Esophagus muscularis mucosa (tissue), 4 donors: ENCODE measurements at regions not wholly inside any gene's neighbourhood (a gene's known extent, or its start where the extent isn't known, plus 50 kb on each side); places are given as distances from the start of the nearest gene placed in this dataset.

ENCODE experiments used
- DNase-seq: peaks from one replicate; pipeline ENCODE4 v3.0.0-alpha.2; 2017; ENCODE audit errors: extremely low spot score
- H3K27ac ChIP-seq, 4 donors: fragments of 200-600 bp; sonication (generic); replicated peaks in 1 of 4; 1 replicate in 3 of 4; 2 replicates in 1 of 4; pipeline ENCODE4 v1.5.1; 2016 to 2019; ENCODE audit warnings: mild to moderate bottlenecking in 1 of 4
- H3K27me3 ChIP-seq, 4 donors: fragments of 200-600 bp; sonication (generic); one replicate each; pipeline versions ENCODE4 v1.5.1 to v1.6.0; 2016 to 2019
- H3K36me3 ChIP-seq, 4 donors: fragments of 200-600 bp; sonication (generic); one replicate each; pipeline ENCODE4 v1.5.1; 2016 to 2019
- H3K4me1 ChIP-seq, 4 donors: fragments of 200-600 bp; sonication (generic); one replicate each; pipeline ENCODE4 v1.5.1; 2016 to 2019
- H3K4me3 ChIP-seq, 4 donors: fragments of 200-600 bp; sonication (generic); 1 replicate in 2 of 4; 2 replicates in 2 of 4; pipeline ENCODE4 v1.5.1; 2016 to 2019; ENCODE audit warnings: mild to moderate bottlenecking in 4 of 4, moderate library complexity in 1 of 4
- H3K9me3 ChIP-seq, 4 donors: fragments of 200-600 bp; sonication (generic); 1 replicate in 3 of 4; 2 replicates in 1 of 4; pipeline ENCODE4 v1.5.1; 2016 to 2019
- EP300 ChIP-seq: sonication (generic); formaldehyde crosslinking; IDR thresholded peaks from one replicate; pipeline ENCODE4 v1.6.1; 2017; ENCODE audit warnings: antibody characterized with exemption
- POLR2A ChIP-seq: fragments of 450-650 bp; IDR thresholded peaks from one replicate; pipeline ENCODE4 v1.6.1; 2017; ENCODE audit warnings: antibody characterized with exemption, moderate library complexity, mild to moderate bottlenecking, low read depth
- POLR2AphosphoS5 ChIP-seq, 2 donors: sonication (generic); formaldehyde crosslinking; IDR thresholded peaks; one replicate each; pipeline ENCODE4 v1.6.1; 2017; ENCODE audit warnings: antibody characterized with exemption in 2 of 2
- WGBS: methylation state at CpG from one replicate; pipeline ENCODE4 v1.1.5; 2018; 5-methylcytosine and 5-hydroxymethylcytosine counted together
- intact Hi-C: fragments of 100-400 bp; cut with DNase I; formaldehyde crosslinking; loops from one replicate; pipeline ENCODE4 v1.15.1; 2023
- TF ChIP-seq, protein P1 (sequence below), 3 experiments: fragments of 200-600 bp in 2 of 3; fragments of 450-650 bp in 1 of 3; sonication (generic) in 2 of 3; IDR thresholded peaks; one replicate each; pipeline ENCODE4 v1.5.1; 2017 to 2019; ENCODE audit warnings: antibody characterized with exemption in 3 of 3, mild to moderate bottlenecking in 2 of 3, moderate library complexity in 1 of 3

DNA sequence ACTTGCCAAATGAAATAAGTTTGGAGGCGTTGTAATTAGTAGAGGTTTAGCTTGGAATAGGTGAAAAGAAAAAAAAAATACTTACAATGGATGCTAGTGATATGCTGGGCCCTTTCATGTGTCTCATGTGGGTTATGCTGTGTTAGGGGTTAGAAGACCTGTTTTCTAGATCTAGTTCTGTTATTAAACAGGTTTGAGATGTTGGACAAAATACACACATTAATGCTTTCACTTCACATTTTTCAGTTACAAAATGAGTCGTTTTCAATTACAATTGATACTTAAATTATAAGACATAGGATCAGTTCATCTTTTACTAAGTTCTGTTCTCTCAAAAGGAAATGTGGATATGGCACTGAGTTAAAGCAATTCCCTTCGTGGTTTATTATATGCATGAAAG lies 509.8 kb downstream of the EPM2A start:
- H3K9me3 ChIP-seq: no peaks in the 10 kb centered on the region
- intact Hi-C loops: no loop called here
- H3K27ac ChIP-seq: no peak overlapping the region
- H3K27me3 ChIP-seq: no peaks in the 10 kb centered on the region
- no peak for DNase-seq
- no peak overlapping the region for H3K4me3 ChIP-seq
- H3K36me3 ChIP-seq: no peaks in the 10 kb centered on the region
- no peaks in the 10 kb centered on the region for H3K4me1 ChIP-seq
- WGBS: 62% methylated on average over 3 of the region's 3 CpGs
- TF ChIP-seq POLR2AphosphoS5 (IDR thresholded peaks at IDR 0.05): no peak
- TF ChIP-seq, protein P1, sequence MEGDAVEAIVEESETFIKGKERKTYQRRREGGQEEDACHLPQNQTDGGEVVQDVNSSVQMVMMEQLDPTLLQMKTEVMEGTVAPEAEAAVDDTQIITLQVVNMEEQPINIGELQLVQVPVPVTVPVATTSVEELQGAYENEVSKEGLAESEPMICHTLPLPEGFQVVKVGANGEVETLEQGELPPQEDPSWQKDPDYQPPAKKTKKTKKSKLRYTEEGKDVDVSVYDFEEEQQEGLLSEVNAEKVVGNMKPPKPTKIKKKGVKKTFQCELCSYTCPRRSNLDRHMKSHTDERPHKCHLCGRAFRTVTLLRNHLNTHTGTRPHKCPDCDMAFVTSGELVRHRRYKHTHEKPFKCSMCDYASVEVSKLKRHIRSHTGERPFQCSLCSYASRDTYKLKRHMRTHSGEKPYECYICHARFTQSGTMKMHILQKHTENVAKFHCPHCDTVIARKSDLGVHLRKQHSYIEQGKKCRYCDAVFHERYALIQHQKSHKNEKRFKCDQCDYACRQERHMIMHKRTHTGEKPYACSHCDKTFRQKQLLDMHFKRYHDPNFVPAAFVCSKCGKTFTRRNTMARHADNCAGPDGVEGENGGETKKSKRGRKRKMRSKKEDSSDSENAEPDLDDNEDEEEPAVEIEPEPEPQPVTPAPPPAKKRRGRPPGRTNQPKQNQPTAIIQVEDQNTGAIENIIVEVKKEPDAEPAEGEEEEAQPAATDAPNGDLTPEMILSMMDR (IDR thresholded peaks at IDR 0.05): no peak
- TF ChIP-seq EP300: no peak
- no peak for TF ChIP-seq POLR2A

DNA sequence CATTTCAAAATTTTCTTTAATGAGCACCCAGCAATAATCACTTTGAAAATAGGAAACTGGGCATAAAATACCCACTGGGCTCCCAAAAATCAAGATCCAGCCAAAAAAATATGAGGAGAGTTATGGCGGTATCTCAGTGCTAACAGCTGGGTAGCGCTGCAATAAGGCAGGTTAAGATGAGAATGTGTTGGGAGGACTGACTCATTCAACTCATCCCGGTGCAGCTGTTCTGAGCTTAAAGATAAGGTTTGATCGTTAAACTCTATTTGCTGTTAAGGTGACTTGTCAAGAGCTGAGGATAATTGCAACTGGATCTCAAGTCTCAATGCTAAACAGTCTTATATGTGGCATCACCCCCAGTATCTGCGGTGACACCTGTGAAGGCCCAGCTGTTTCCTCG lies 507.7 kb downstream of the EPM2A start:
- no peak for DNase-seq
- 83% methylated on average over 6 of the region's 6 CpGs for WGBS
- no peaks in the 10 kb centered on the region for H3K9me3 ChIP-seq
- TF ChIP-seq EP300: no peak
- TF ChIP-seq POLR2AphosphoS5 (IDR thresholded peaks at IDR 0.05): no peak
- no peak for TF ChIP-seq POLR2A
- TF ChIP-seq, protein P1 (IDR thresholded peaks at IDR 0.05): no peak
- intact Hi-C loops: no loop called here
- H3K4me1 ChIP-seq: no peaks in the 10 kb centered on the region
- no peak overlapping the region for H3K4me3 ChIP-seq
- no peaks in the 10 kb centered on the region for H3K36me3 ChIP-seq
- no peak overlapping the region for H3K27ac ChIP-seq
- H3K27me3 ChIP-seq: no peaks in the 10 kb centered on the region

DNA sequence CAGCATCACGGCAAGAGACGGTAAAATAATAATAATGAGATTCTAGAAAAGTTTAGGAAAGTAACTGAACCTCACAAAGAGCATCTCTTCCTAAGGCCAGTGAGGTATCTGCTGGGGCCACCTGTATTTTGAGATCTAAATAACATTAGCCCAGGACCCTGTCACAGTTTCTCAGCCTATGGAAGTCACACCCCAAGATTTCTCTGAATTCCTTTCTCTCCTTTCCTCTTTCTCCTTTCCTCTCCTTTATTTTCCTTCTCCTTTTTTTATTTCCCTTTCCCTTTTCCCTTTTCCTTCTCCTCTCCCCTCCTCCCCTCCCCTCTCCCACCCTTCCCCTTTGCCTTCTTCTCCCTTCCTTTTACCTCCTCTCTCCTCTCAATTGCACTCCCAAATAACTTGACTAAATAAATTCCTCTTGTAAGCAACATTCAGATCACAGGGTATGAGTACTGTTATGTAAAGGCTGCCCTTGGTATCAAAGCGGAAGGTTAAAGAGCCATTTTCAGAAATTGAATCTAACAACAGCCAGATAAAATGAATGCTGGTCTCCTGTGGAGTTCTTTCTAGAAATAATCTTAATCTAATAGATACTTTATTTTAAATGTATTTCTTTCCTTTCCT lies 506.2 kb downstream of the EPM2A start:
- Histone ChIP-seq H3K4me3 (no peak overlapping the region), H3K27ac (no peak overlapping the region), H3K27me3 (no peaks in the 10 kb centered on the region), H3K36me3 (no peaks in the 10 kb centered on the region), H3K9me3 (no peaks in the 10 kb centered on the region), H3K4me1 (no peaks in the 10 kb centered on the region)
- intact Hi-C loops: no loop called here
- DNase-seq: no peak
- TF ChIP-seq POLR2A: no peak
- TF ChIP-seq, protein P1 (IDR thresholded peaks at IDR 0.05): no peak
- TF ChIP-seq EP300: no peak
- no peak for TF ChIP-seq POLR2AphosphoS5 (IDR thresholded peaks at IDR 0.05)
- WGBS: 96% methylated on average over 3 of the region's 3 CpGs

DNA sequence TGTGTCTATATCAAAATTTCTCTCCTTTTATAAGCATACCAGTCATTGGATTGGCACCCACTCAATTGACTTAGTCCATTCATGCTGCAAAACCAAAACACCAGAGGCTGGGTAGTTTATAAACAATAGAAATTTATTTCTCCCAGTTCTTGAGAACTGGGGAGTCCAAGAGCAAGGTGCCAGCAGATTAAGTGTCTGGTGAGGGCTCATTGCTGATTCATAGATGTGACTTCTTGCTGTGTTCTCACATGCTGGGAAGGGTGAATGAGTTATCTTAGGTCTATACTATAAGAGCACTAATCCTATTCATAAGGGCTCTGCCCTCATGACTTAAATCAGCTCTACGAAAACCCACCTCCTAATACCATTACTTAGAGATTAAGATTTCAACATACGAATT lies 501.4 kb downstream of the EPM2A start:
- WGBS: 91% methylated on average over 2 of the region's 2 CpGs
- H3K4me3 ChIP-seq: no peak overlapping the region
- H3K9me3 ChIP-seq: no peaks in the 10 kb centered on the region
- H3K27ac ChIP-seq: no peak overlapping the region
- TF ChIP-seq EP300: no peak
- TF ChIP-seq, protein P1 (IDR thresholded peaks at IDR 0.05): no peak
- no peak for TF ChIP-seq POLR2AphosphoS5 (IDR thresholded peaks at IDR 0.05)
- no peak for TF ChIP-seq POLR2A
- no peaks in the 10 kb centered on the region for H3K27me3 ChIP-seq
- no peaks in the 10 kb centered on the region for H3K4me1 ChIP-seq
- H3K36me3 ChIP-seq: no peaks in the 10 kb centered on the region
- intact Hi-C loops: no loop called here
- DNase-seq: no peak

DNA sequence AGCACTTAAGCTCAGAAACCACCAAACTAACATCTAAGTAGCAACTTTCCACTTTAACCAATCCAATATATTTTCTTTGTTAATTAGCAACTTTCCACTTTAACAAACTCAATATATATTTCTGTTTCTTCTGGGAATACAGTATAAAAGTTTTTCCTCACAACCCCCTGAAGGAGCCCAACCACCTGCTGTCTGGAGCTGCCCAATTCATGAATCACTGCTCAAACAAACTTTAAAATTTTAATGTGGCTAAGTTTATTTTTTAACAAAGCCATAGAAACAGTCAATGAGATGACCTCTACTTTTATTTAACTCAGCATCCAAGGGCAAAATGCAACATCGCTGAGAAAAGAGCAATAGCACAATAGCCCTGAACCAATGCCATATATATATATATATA lies 500.1 kb downstream of the EPM2A start:
- Histone ChIP-seq H3K27ac (no peak overlapping the region), H3K4me3 (no peak overlapping the region), H3K4me1 (no peaks in the 10 kb centered on the region), H3K27me3 (no peaks in the 10 kb centered on the region), H3K9me3 (no peaks in the 10 kb centered on the region), H3K36me3 (no peaks in the 10 kb centered on the region)
- intact Hi-C loops: no loop called here
- TF ChIP-seq, protein P1 (IDR thresholded peaks at IDR 0.05): no peak
- TF ChIP-seq POLR2AphosphoS5 (IDR thresholded peaks at IDR 0.05) (no peak), POLR2A (no peak), EP300 (no peak)
- WGBS: 81% methylated on average over 1 of the region's 1 CpG
- DNase-seq: no peak
